Brain microvascular endothelial cell (primary cell): ENCODE measurements at regions not wholly inside any gene's neighbourhood (a gene's known extent, or its start where the extent isn't known, plus 50 kb on each side); places are given as distances from the start of the nearest gene placed in this dataset.
A peak's percentile ranks its signal among the peaks of the same experiment; 100 is the strongest.
"Not testable (repeated sequence)": the region's sequence is repeated elsewhere in the genome, so short reads cannot be mapped to it uniquely, and the experiment has no call there.

Experiments used
- DNase-seq: peaks from one replicate; pipeline ENCODE4 v3.0.0-alpha.2; 2020
- H3K27ac ChIP-seq: fragments of 250-450 bp; sonication (Bioruptor Pico); 2 replicates; pipeline ENCODE4 v1.5.1; 2020; ENCODE audit warnings: mild to moderate bottlenecking, moderate library complexity
- H3K27me3 ChIP-seq: fragments of 250-450 bp; sonication (Bioruptor Pico); replicated peaks from 2 replicates; pipeline ENCODE4 v1.5.1; 2020; ENCODE audit warnings: mild to moderate bottlenecking
- H3K36me3 ChIP-seq: fragments of 250-450 bp; sonication (Bioruptor Pico); replicated peaks from 2 replicates; pipeline ENCODE4 v1.5.1; 2020; ENCODE audit warnings: mild to moderate bottlenecking
- H3K4me3 ChIP-seq: 2 replicates; pipeline ENCODE4 v1.5.1; 2011; ENCODE audit warnings: low read depth, mild to moderate bottlenecking, control low read depth, low read length, moderate library complexity
- in situ Hi-C: cut with HindIII; loops from 2 replicates; pipeline ENCODE4 v1.10.0; 2017; ENCODE audit warnings: low sequenced_read_pairs, low pct_ligation_motif_present
- TF ChIP-seq, protein P1 (sequence below): IDR thresholded peaks from 2 replicates; pipeline ENCODE4 v1.5.1; 2011; ENCODE audit warnings: low read depth, mild to moderate bottlenecking, moderate library complexity, low read length, control low read depth, inconsistent platforms; ENCODE audit errors: missing control alignments

DNA sequence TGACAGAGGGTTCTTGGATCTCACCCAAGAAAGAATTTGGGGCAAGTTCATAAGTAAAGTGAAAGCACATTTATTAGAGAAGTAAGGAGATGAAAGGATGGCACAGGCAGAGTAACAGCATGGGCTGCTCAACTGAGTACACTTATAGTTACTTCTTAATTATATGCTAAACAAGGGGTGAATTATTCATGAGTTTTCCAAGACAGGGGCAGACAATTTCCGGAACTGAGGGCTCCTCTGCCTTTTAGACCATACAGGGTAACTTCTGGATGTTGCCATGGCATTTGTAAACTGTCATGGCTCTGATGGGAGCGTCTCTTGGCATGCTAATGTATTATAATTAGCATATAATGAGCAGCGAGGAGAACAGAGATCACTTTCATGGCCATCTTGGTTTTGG, 221.2 kb upstream of the STT3B start:
- no peak overlapping the region for H3K27ac ChIP-seq
- no peak overlapping the region for H3K4me3 ChIP-seq
- no peaks in the 10 kb centered on the region for H3K27me3 ChIP-seq
- DNase-seq = no peak
- in situ Hi-C loops = no loop called here
- TF ChIP-seq, protein P1, sequence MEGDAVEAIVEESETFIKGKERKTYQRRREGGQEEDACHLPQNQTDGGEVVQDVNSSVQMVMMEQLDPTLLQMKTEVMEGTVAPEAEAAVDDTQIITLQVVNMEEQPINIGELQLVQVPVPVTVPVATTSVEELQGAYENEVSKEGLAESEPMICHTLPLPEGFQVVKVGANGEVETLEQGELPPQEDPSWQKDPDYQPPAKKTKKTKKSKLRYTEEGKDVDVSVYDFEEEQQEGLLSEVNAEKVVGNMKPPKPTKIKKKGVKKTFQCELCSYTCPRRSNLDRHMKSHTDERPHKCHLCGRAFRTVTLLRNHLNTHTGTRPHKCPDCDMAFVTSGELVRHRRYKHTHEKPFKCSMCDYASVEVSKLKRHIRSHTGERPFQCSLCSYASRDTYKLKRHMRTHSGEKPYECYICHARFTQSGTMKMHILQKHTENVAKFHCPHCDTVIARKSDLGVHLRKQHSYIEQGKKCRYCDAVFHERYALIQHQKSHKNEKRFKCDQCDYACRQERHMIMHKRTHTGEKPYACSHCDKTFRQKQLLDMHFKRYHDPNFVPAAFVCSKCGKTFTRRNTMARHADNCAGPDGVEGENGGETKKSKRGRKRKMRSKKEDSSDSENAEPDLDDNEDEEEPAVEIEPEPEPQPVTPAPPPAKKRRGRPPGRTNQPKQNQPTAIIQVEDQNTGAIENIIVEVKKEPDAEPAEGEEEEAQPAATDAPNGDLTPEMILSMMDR = no peak
- no peaks in the 10 kb centered on the region for H3K36me3 ChIP-seq

DNA sequence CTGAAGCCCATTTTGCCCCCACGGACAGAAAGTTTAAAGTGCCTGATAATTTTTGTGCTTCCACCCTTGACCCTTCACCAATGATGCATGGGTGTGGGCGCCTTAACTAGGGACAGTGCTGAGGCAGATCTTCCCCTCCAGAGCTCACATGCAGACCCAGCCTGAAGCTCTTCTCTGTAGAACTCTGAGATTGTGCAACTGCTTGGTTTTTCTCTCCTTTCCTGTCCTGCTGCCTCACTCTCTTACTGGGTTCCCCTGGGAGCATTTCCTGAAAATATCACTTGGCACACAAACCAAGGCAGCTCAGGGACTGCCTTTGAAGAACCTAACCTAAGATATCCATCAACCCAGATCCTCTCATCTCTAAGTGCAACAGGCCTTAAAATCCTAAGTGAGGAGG, 220.3 kb upstream of the STT3B start:
- TF ChIP-seq, protein P1 = no peak
- H3K36me3 ChIP-seq = no peaks in the 10 kb centered on the region
- H3K27ac ChIP-seq = no peak overlapping the region
- in situ Hi-C loops = no loop called here
- H3K4me3 ChIP-seq = no peak overlapping the region
- H3K27me3 ChIP-seq = no peaks in the 10 kb centered on the region
- peak; percentile 22 for DNase-seq

DNA sequence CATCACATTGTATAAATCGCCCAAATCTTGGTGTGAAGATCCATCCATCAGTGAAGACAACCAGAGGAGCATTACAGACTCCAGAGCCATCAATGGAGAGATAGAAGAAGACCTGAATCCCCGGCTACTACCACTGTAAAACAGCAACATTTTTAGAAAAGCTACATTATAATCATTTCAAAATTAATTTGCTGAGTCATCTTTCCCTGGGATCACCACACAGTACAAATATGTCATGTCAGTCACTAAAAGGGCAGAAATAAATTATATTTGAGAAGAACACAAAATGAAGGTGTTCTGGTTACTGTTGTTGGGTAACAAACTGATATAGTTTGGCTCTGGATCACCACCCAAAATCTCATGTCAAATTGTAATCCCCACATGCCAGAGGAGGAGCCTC, 218.5 kb upstream of the STT3B start:
- no peak overlapping the region for H3K4me3 ChIP-seq
- no peaks in the 10 kb centered on the region for H3K27me3 ChIP-seq
- TF ChIP-seq, protein P1 = no peak
- in situ Hi-C loops = no loop called here
- no peak overlapping the region for H3K27ac ChIP-seq
- H3K36me3 ChIP-seq = no peaks in the 10 kb centered on the region
- DNase-seq = no peak

DNA sequence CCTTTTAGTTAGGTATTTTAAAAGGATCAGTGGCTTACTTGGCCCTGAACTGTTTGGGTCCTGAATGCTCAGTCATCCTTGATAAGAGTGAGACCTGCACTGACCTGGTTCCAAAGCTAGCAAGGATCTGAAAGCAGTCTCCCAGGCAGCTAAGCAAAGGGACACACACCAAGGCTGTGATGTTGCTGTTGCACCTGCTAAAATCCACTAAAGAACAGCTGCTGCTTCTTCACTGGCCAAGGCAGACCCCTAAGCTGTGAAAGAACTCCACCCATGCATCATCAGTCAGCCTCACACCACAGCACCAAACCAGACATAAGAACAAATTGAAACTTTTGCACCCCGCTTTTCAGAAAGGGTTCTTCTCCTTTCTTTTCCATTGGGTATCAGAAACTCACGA, 213.4 kb upstream of the STT3B start:
- in situ Hi-C loops = no loop called here
- Histone ChIP-seq H3K27me3 (no peaks in the 10 kb centered on the region), H3K27ac (no peak overlapping the region), H3K4me3 (no peak overlapping the region), H3K36me3 (no peaks in the 10 kb centered on the region)
- DNase-seq = no peak
- TF ChIP-seq, protein P1 = no peak

DNA sequence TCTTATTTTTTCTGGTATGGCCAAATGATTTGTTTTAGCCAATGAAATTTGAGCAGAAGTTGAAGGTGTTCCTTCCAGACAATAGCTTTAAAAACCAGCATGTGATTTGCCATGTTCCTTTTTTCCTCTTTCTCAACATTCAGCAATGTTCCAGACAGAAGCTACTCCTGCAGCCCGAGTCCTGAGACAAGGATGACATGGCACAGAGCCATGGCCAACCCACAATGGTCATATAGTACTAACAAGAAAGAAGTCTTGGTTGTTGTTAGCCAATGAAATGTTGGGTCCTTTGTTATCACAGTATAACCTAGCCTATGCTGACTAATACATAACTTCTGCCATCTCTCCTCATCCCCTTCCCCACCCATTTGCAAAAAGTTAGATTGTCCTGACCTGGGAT, 211.1 kb upstream of the STT3B start:
- in situ Hi-C loops = no loop called here
- TF ChIP-seq, protein P1 = no peak
- Histone ChIP-seq H3K36me3 (no peaks in the 10 kb centered on the region), H3K4me3 (no peak overlapping the region), H3K27me3 (no peaks in the 10 kb centered on the region), H3K27ac (no peak overlapping the region)
- DNase-seq = no peak

DNA sequence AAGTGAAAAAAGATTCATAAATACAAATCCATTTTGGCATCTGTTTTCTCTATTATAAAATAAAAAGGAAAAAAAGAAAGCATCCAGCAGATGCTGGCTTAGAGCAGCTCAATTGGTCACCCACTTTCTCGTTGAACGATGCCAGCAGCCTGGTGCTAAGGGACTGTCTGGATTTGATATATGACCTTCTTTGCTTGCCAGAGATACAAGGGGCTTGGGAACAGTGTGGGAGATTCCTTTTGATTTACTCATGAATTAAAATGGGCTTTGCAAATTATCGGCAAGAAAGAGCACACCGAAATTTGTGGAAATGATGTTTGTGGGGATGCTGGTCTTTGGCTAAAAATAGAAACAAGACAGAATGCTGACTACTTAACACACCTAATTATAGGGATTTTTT, 210.3 kb upstream of the STT3B start:
- TF ChIP-seq, protein P1 = no peak
- in situ Hi-C loops = no loop called here
- Histone ChIP-seq H3K27me3 (no peaks in the 10 kb centered on the region), H3K27ac (no peak overlapping the region), H3K4me3 (no peak overlapping the region), H3K36me3 (no peaks in the 10 kb centered on the region)
- no peak for DNase-seq

DNA sequence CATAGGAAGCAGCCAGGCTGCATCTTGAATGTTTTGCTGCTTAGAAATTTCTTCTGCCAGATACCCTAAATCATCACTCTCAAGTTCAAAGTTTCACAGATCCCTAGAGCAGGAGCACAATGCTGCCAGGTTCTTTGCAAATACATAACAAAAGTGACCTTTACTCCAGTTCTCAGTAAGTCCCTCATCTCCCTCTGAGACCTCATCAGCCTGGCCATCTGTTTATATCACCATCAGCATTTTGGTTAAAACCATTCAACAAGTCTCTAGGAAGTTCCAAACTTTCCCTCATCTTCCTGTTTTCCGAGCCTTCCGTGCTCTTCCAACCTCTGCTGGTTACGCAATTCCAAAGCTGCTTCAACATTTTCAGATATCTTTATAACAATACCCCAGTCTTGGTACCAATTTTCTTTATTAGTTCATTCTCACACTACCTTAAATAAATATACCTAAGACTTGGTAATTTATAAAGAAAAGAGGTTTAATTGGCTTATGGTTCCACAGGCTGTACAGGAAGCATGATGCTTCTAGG, 204.8 kb upstream of the STT3B start:
- H3K27ac ChIP-seq, H3K36me3 ChIP-seq, H3K4me3 ChIP-seq, in situ Hi-C loops, DNase-seq, H3K27me3 ChIP-seq: not testable (repeated sequence)
